GM18909 (cell line): ENCODE measurements at regions not wholly inside any gene's neighbourhood (a gene's known extent, or its start where the extent isn't known, plus 50 kb on each side); places are given as distances from the start of the nearest gene placed in this dataset.
"Not testable (repeated sequence)": the region's sequence is repeated elsewhere in the genome, so short reads cannot be mapped to it uniquely, and the experiment has no call there.

ENCODE experiments used
- ATAC-seq: cut with Tn5 transposase; IDR thresholded peaks from one replicate; pipeline ENCODE4 v1.9.1; 2021; ENCODE audit warnings: mild to moderate bottlenecking; ENCODE audit not compliant: unreplicated experiment, poor library complexity

DNA sequence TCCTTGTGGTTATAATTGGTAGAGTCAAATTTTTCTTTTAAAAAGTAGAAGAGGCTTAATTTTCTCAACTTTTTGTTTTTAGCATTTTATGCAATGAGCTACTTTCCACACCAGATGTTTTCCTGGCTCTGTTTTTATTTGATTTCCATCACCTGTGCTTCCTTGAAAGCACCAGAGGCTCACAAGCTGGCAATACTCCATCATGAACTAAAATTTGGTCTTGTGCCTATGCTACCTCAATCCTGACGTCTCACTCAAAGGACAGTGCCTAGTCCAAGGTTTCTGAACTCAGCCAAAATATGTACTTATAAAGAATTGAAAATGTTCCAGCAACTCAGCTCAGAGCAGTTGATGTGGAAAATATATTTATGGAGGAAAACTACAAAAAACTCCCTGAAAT, 914.0 kb upstream of the PRKX start:
- ATAC-seq, result no peak

DNA sequence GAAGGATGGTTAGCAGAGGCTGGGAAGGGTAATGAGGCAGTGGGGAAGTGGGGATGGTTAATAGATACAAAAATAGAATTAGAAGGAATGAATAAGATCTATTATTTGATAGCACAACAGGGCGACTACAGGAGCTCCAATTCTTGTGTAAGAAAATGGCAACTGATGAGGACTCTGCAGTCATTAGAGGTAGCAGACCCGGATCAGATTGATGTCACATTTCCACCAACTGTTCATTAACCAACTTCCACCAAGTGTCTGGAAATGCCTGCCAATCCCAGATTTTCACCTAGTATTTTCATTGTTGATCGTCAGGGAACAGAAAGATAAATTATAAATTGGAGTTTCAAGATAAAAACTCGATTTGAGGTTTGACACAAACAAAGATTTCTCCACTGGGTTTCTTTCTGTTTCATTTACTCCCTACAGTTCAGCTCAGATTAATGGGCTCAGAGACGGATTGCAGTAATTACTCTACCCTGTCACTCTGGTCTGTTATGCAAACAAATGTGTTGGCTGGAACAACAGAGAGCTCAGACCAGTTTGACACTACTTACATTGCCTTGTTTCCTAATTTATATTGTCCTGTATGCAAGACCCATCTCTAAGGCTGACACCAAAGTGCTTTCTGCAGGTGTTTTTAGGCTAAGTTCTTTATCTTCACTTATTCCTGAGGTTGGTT, 909.2 kb upstream of the PRKX start:
- ATAC-seq, result no peak

DNA sequence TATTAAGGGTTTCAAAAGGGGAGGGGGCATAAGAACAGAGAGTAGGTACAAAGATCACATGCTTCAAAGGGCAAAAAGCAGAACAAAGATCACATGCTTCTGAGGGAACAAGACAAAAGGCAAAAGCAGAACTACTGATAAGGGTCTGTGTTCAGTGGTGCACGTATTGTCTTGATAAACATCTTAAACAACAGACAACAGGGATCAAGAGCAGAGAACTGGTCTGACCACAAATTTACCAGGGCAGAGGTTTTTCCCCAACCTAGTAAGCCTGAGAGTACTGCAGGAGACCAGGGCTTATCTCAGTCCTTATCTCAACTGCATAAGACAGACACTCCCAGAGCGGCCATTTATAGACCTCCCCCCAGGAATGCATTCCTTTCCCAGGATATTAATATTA, 900.2 kb upstream of the PRKX start:
- not testable (repeated sequence) for ATAC-seq

DNA sequence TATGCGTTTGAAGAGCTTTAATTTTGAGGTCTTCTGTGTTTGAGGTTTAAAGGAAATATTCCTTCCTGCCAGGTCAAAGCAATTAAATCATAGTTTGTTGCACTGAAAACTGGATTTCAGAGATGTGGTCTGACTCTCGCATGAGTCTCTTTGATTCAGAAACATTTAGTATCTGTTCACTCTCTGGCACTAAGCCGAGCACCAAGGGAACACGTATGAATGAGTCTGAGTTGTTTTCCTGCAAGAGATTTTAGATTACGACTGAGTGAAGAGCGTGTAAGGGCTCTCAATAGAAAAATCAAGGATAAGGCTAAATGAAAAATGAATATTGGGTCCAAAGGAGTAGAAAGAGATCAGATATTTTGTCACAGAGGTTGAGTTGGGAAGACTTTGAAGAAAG, 875.4 kb upstream of the PRKX start:
- no peak for ATAC-seq

DNA sequence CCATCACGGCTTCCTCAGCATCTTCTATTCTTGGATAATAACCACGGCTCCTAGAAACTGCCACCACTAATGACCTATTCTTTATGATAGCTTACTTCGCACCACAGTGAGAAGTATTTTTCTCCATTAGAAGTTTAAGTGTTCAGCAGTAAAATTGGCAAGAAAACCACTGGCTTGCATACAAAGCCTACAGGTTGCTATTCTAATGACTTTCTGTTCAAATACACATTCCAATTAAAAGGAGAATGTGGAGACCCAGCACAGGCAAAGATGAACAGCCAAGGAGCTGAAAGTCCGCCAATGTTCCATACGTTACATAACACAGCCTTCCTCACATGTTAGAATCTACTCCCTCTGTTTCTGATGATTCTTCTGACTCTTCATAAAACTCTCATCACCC, 875.0 kb upstream of the PRKX start:
- ATAC-seq, result no peak

DNA sequence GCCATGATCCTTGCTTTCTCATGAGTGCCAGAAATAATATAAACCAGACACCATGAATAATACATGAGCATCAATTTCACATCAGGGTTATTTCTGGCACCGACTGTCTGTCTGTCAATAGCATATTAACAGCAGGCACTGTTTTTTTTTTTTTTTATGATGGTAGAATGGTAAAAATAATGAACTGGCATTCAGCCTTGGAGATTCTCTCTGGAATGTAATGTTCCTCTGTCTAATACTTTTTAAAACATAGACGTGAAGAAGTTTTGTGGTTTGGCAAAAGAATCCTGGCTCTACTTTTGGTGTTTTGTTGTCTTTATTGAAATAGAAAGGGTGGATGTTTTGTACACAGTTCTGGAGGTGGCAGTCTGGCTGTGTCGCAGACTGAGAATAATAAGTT, 874.6 kb upstream of the PRKX start:
- no peak for ATAC-seq

DNA sequence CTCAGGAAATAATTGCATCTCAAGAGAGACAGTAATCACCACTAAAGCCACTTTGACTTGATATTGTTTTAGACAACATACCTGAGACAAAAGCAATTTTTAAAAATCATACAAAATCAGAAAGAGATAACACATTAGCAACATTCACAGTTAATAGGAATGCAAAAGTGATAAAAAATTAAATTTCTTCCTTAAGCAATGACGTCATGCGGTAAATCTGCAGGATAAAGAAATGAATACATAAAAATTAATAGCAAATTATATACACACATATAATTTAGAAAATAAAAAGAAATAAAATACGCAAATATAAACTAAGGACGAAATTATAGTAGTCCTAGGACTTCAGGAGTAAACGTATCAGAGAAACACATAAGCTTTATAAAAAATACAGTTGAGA, 866.5 kb upstream of the PRKX start:
- ATAC-seq, result no peak

DNA sequence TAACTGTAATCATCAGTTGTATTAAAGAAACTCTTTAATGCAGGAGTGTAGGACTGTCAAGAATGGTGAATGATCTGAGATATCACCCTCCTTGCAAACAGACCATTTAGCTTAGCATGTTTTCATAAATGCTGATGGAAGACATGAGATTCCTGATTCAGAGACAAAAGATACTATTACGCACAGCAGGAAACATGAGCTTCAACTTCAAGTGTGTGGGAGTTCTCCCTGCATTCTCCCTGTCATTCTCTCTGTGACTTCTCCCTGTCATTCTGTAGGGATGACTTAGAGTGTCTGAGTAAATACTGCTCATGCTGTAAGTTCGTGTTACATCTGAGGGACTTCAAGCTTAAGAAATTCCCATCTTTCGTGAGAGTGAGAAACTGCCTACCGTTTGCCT, 866.0 kb upstream of the PRKX start:
- ATAC-seq, result no peak

DNA sequence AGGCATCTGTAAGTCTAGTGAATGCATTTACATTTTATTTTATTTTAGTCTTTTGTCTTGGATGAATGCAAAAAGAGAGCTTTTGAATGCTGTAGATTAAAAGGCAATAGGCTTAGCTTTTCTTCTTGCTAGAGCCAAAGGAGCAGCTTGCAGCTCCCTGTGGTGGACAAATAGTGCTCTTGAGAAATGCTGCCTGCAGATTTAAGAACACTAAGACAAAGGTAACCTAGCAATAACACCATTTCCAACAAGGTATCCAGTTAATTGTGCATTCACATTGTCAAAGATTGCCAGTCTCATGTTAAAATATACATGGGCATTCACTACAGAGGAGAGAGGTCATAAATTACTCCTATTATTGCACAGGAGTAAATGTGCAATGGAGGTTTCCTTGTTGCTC, 859.2 kb upstream of the PRKX start:
- ATAC-seq, result no peak

DNA sequence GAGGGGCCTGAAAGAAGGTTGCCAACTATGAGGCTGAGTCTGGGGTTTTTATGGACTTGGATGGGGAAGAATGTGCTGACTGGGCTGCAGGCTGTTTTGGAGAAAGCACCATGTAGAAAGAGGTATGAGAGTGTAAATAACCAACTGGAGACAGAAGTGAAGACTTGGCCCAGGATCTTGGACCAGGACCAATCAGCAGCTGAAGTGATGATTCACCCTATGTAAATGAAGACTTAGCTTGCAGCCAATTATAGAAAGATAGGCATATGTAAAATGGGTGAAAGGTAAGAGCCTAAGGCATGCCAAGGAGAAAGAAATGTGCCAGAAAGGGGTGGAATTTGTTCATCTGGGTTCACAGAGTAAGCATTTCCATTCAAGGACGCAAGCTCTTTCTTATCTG, 856.7 kb upstream of the PRKX start:
- no peak for ATAC-seq

DNA sequence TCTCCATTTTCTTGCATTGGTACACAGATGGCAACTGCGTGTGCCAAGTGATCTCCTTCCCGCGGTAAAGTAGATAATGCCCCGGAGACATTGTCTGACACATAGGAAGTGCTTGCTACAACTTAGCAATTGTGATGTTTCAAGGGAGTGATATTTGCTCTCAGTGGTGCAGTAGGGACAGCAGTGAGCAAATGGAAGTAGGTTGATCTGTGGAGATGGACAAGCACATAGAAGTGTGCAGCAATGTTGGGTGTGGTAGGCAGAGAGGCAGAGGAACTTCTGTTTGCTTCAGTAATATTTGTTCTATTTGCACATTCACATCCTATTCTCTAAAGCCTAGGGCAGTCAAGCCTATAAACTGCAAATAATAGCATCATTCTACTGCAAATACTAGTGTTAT, 846.7 kb upstream of the PRKX start:
- ATAC-seq, result no peak

DNA sequence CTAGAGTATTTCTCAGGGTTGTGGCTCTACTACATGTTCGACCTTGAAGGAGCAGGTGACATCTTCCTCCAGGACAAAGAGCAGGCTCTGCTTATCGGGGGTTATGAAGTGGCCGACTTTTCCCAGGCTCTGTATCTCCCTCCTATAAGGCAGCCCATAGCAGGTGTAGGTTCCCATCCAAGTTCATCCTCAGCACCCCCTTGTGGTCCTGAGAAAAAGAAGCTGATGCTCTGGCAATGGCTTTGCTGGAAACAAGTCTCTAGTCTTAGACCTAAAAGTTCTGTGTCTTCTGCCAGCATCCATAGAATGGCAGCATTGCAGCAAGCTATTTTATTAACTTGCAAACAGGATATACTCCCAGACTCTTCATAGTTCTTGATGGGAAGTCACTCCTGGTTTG, 836.6 kb upstream of the PRKX start:
- ATAC-seq, result no peak

DNA sequence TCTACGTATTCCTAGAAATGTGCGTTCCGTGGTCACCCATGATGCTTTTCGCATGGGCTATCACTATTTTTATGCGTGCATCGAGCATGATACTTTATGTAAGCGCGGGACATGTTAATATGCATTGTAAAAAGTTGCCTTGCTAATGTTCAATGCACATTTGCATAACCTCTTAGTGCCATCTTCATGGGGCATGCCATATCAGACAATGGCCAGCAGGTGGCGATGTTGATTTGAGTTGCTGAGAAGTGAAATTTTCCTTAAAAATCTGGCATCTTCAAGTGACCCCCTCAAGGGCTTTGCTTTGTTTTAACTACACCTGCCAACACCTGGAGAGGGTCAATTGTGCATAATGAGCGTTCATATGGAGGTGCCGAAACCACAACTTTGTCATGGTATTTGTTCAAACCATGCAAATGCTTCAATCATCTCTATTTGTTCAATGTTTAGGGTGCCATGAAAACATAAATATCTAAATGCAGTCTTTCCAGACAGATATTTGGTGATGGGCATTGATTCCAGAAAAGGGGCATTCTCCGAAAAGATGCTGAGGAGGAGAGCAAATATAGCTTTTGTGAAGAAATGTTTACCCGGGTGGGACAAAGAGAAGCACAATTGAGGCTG, 833.9 kb upstream of the PRKX start:
- peak; percentile 78 for ATAC-seq

DNA sequence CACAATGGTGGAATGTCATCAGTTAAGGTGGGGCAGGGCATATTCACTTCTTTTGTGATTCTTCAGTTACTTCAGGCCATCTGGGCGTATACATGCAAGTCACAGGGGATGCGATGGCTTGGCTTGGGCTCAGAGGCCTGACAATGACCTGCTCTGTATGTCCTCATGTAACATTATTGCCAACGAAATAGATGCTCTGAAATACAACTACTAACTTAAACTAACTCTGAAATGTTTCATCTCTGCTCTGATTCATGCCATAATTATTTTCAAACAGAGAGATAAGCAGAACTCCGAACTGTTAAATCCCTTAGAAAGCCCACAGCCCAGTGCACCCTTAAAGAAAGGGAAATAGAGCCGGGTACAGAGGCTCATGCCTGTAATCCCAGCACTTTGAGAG, 832.7 kb upstream of the PRKX start:
- ATAC-seq, result not testable (repeated sequence)

DNA sequence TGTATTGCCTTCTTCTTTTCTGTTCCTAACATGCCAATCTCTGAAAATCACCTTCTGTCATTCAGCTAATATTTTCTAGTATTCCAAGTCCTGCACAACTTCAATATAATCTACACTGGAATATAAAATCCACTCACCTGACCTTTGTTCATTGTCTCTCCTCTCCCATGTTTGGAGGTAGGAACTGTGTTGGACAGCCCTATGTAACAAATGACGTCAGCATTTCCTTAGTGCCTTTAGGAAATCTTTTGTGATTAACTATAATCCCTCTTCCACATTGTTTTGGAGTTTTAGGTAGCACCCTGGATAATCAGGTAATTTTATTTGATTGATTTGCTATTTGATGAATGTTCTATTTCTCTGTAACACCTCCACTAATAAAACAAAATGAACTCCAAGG, 814.8 kb upstream of the PRKX start:
- no peak for ATAC-seq

DNA sequence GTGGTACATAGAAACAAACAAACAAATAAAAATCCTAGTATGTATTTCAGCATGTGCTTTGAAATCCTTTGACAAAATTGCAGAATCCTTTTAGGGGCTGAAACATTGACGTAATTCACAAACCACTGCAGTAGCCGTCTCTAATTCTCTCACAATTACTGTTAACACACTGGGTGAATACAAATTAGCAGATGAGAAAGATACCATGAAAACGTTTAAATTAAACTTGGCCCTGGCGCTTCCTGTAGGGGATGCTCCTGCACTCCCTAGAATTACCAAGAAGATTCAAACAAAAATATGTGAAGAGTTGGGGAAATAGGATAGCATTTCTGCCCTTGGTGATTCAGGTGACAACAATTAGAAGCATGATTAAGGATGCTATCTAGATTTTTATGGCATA, 772.5 kb upstream of the PRKX start:
- ATAC-seq, result no peak

DNA sequence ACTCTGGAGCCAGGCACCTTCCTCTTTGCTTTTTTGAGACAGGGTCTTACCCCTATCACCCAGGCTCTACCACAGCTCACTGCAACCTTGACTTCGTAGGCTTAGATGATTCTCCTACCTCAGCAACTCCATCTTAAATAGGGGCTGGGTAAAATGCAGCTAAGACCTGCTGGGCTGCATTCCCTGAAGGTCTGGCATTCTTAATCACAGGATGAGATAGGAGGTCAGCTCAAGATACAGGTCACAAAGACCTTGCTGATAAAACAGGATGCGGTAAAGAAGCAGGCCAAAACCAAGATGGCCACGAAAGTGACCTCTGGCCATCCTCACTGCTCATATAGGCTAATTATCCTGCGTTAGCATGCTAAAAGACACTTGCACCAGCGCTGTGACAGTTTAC, 770.8 kb upstream of the PRKX start:
- ATAC-seq, result no peak

DNA sequence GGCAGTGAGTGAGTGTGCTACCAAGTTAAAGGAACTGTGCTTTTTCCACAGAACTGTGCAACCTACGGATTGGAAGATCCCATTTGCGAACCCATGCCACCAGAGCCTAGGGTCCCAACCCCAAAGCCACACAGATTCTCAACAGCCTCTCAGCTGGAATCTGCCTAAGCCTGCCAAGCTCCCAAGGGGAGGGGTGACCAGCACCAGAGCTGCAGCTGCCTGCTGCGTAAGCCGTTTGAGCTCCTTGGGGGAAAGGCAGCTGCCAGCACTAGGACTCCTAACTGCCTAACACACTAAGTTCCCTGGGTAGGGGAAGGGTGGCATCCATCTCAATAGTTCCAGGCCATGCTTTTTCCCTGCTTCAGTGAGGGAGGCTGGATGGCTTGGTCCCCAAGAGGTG, 738.1 kb upstream of the PRKX start:
- ATAC-seq, result no peak

DNA sequence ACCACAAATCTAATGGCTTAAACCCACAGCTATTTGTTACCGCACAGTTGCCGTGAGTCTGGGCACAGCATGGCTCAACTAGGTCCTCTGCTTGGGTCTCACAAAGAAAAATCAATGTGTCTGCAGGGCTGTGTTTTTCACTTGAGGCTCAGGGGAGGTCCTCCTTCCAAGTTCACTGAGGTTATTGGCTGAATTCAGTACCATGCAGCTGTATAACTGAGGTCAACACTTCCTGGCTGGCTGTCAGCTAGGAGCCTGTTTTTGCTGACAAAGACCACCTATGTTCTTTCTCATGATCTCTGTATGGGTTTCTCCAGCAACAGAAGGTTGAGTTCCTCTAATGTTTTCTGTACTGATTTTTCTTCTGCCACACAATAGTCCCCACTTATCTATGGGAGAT, 736.7 kb upstream of the PRKX start:
- ATAC-seq, result no peak

DNA sequence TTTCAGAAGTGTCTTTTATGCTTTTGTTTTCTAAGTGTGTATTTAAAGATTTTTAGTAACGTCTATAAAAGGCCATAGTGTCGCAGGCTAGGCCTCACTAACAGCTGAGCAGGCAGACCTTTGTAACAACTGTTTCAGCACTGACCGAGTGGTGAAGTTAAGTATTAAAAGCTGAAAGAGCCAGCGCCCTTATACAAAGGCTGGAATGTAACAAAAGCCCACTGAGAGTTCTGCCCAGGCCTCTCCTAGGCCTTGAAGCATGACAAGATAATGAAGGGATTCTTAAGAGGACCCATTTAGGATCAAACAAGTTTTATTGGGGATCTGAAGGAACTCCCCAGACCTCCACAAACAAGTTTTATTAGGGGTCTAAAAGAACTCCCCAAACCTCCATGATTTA, 722.5 kb upstream of the PRKX start:
- ATAC-seq, result no peak

DNA sequence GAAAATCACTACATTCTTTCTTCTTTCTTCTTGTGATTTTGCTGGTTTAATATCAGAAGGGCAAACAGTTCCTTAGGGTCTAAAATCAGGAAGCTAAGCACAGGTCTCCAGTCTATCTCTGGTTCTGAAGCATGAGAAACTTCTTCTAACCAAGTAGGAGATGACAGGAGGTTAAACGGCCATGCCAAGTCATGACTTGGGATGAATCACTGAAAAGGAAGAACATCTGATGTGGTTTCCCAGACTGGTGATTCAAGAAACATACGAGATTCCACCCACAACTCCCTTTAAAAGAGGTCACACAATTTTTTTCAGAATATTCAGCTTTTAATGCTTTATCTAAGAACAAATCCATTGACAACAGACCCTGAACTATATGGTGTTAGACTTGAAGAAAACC, 684.0 kb upstream of the PRKX start:
- ATAC-seq, result no peak

DNA sequence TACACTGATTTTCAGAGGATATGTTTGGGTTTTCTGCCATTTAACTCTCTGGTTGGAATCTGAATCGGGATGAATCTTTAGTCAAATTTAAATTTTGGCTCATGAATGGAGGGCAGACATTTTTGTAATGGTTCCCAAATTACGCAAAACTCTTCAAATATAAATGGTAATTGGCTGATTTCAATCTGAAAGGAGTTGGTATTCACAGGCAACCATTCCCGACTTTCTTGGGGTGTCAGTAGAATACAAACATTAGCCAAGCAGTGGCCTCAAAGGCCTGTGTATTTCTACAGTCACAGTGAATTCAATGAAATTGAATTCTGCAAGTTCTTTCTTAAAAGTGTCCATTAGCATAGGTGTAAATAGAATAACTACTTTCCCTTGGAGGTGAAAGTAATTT, 668.8 kb upstream of the PRKX start:
- no peak for ATAC-seq

DNA sequence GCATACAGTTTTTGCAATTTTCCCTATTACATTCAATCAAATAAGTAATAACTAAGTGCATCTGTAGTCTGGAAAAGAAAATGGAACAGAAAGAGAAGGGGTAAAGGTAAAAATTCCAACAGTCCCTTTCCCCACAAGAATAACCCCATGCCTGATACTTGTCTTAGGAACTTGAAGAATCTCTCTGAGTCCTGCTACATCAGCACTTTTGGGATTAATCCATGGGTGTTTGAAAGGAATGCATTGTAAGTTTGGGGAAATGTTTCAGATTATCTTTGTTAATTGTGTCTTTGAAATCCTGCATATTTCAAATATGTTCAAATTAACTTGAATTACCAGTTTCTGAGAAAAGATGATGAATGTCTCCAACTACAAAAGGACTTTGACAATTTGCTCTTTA, 667.3 kb upstream of the PRKX start:
- ATAC-seq, result no peak
